Ovary (tissue), 3 donors: ENCODE measurements at regions not wholly inside any gene's neighbourhood (a gene's known extent, or its start where the extent isn't known, plus 50 kb on each side); places are given as distances from the start of the nearest gene placed in this dataset.

Experiments
- CTCF ChIP-seq, 3 donors: fragments of 450-650 bp in 2 of 3; fragments of 200-600 bp in 1 of 3; IDR thresholded peaks; one replicate each; pipeline versions ENCODE4 v1.5.1 to v1.8.0; 2016 to 2022; ENCODE audit warnings: antibody characterized with exemption in 3 of 3, mild to moderate bottlenecking in 1 of 3
- EP300 ChIP-seq: sonication (generic); formaldehyde crosslinking; IDR thresholded peaks from one replicate; pipeline ENCODE4 v1.6.1; 2017; ENCODE audit warnings: antibody characterized with exemption
- POLR2A ChIP-seq: fragments of 450-650 bp; IDR thresholded peaks from one replicate; pipeline ENCODE4 v1.6.1; 2017; ENCODE audit warnings: antibody characterized with exemption, mild to moderate bottlenecking, moderate library complexity
- donor health status: DM: no; HTN: no; CAD: no.

DNA sequence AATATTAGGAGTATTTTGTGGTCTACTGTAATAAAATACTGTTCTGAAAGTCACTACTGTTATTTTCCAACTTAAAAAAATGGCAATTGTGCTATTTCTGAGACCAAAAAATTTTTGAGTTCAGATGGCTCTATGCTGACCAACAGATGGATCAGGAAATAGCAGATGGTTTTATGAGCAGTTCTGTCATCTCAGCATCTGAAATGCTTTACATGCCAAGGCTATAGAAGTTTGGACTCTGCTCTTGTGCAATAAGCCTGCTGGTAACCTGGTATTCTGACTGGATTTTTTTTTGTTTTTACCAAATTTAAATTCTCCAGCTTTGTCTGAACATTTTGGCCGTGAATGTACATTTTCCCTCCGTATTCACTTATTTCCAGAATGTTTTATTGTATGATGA lies 1127.5 kb downstream of the GRIK2 start:
- TF ChIP-seq EP300 (no peak), CTCF (IDR thresholded peaks at IDR 0.05) (no peak), POLR2A (no peak)
